Endothelial cell of umbilical vein (primary cell): ENCODE measurements at regions not wholly inside any gene's neighbourhood (a gene's known extent, or its start where the extent isn't known, plus 50 kb on each side); places are given as distances from the start of the nearest gene placed in this dataset.

ENCODE experiments used
- CTCF ChIP-seq, 2 donors: IDR thresholded peaks; 1 replicate in 1 of 2; 2 replicates in 1 of 2; pipeline ENCODE4 v1.5.1; 2011; ENCODE audit warnings: low read length in 2 of 2, mild to moderate bottlenecking in 2 of 2, moderate library complexity in 2 of 2, control low read depth in 1 of 2, inconsistent platforms in 1 of 2, low read depth in 1 of 2; ENCODE audit not compliant: insufficient read depth in 1 of 2; ENCODE audit errors: extremely low read depth in 1 of 2
- FOS ChIP-seq: IDR thresholded peaks from 2 replicates; pipeline ENCODE4 v1.6.1; 2011; ENCODE audit warnings: mild to moderate bottlenecking, low read length, moderate library complexity, borderline replicate concordance; ENCODE audit not compliant: insufficient read depth

DNA sequence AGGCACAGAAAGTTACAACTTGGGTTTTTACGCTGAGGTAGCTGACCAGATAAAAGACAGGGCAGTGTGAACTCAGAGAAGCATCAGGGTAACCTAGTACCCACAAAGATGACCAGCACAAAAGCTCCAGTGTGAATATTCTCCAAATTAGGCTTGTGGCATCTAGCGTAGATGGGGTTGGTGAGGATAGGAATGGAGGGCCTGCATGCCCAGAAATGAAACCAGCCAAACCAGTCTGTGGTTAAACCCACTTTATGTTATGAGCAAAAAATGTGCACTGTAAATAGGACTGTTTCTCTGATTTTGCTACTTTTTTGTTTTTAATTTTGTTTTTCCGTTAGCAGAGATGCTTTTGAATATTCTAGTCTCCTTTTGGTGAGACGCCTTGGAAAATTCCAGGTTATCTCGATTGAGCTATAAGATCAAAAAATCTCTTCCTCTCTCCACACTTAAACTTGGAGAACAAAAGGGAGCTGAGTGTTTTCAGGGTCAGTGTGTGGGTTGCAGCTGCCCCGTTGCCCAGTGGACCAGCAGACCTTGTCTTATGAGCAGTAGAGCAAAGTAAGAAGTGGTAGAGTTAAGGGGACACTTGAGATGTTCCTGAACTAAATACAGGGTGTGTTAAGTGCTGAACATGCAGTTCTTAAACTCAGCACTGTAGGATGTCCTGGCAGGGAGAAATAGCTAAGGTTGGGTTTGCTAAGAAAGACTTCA lies 132.9 kb downstream of the C3orf38 start:
- TF ChIP-seq FOS: no peak
- no peak for TF ChIP-seq CTCF (IDR thresholded peaks at IDR 0.05; ENCODE audit: extremely low read depth in 1 of 2, insufficient read depth in 1 of 2, low read depth in 1 of 2, low read length in 2 of 2)
